HG03103 (cell line): ENCODE measurements at regions not wholly inside any gene's neighbourhood (a gene's known extent, or its start where the extent isn't known, plus 50 kb on each side); places are given as distances from the start of the nearest gene placed in this dataset.

Experiments
- ATAC-seq: cut with Tn5 transposase; IDR thresholded peaks from one replicate; pipeline ENCODE4 v1.9.1; 2021; ENCODE audit warnings: low read depth; ENCODE audit not compliant: unreplicated experiment

- no peak for ATAC-seq
Observed at GRCh38 chr20:11411765-11412164, 505.9 kb upstream of the BTBD3 start.

GRCh38 chr20:11426948-11427347 is 490.7 kb upstream of the BTBD3 start:
- no peak for ATAC-seq

GRCh38 chr20:11429168-11429567 is 488.5 kb upstream of the BTBD3 start:
- no peak for ATAC-seq

GRCh38 chr20:11429889-11430519 is 487.7 kb upstream of the BTBD3 start:
- no peak for ATAC-seq

GRCh38 chr20:11430652-11431051 is 487.0 kb upstream of the BTBD3 start:
- ATAC-seq, result no peak

GRCh38 chr20:11431621-11432020 is 486.1 kb upstream of the BTBD3 start:
- ATAC-seq, result no peak

GRCh38 chr20:11432407-11432806 is 485.3 kb upstream of the BTBD3 start:
- no peak for ATAC-seq

- no peak for ATAC-seq
Observed at GRCh38 chr20:11436113-11436905, 481.4 kb upstream of the BTBD3 start.

- no peak for ATAC-seq
Observed at GRCh38 chr20:11437090-11437489, 480.6 kb upstream of the BTBD3 start.

GRCh38 chr20:11437611-11438380 is 479.9 kb upstream of the BTBD3 start:
- ATAC-seq, result no peak

GRCh38 chr20:11438412-11438811 is 479.3 kb upstream of the BTBD3 start:
- ATAC-seq, result no peak

GRCh38 chr20:11443382-11444119 is 474.1 kb upstream of the BTBD3 start:
- ATAC-seq, result no peak

- ATAC-seq, result no peak
Observed at GRCh38 chr20:11445161-11445560, 472.5 kb upstream of the BTBD3 start.

GRCh38 chr20:11445891-11446290 is 471.8 kb upstream of the BTBD3 start:
- no peak for ATAC-seq

- no peak for ATAC-seq
Observed at GRCh38 chr20:11447371-11448100, 470.2 kb upstream of the BTBD3 start.

GRCh38 chr20:11448554-11448953 is 469.1 kb upstream of the BTBD3 start:
- no peak for ATAC-seq

- no peak for ATAC-seq
Observed at GRCh38 chr20:11451793-11452291, 465.9 kb upstream of the BTBD3 start.

GRCh38 chr20:11452326-11452725 is 465.4 kb upstream of the BTBD3 start:
- no peak for ATAC-seq

GRCh38 chr20:11453430-11453829 is 464.3 kb upstream of the BTBD3 start:
- ATAC-seq, result no peak
